ENCODE measurements at regions not wholly inside any gene's neighbourhood (a gene's known extent, or its start where the extent isn't known, plus 50 kb on each side); places are given as distances from the start of the nearest gene placed in this dataset.

- DNase-seq (ENCODE audit: low read depth) (no peak), FAIRE-seq (no peak)
- no peak overlapping the region for H3K4me3 ChIP-seq (ENCODE audit: insufficient read depth, low read depth, low read length)
- no peaks in the 10 kb centered on the region for H4K20me1 ChIP-seq (ENCODE audit: insufficient read depth, low read length)
- TF ChIP-seq EZH2 (IDR thresholded peaks at IDR 0.05; ENCODE audit: insufficient read depth, low read length) = no peak
- no peak for TF ChIP-seq CTCF (IDR thresholded peaks at IDR 0.05; ENCODE audit: insufficient read depth, low read depth, low read length)
- H3K27ac ChIP-seq (ENCODE audit: low read depth, low read length) = no peak overlapping the region
- H3K9ac ChIP-seq (ENCODE audit: low read length) = no peak overlapping the region
- H3K4me1 ChIP-seq (ENCODE audit: insufficient read depth, low read length) = no peaks in the 10 kb centered on the region
- no peak overlapping the region for H3K27ac Mint-ChIP-seq (ENCODE audit: unreplicated experiment)
- no peaks in the 10 kb centered on the region for H3K27me3 Mint-ChIP-seq (ENCODE audit: low read depth, unreplicated experiment)
- H3K27me3 ChIP-seq (ENCODE audit: insufficient read depth, low read length) = no peaks in the 10 kb centered on the region
- no peak overlapping the region for H3K4me3 Mint-ChIP-seq (ENCODE audit: unreplicated experiment)
- no peaks in the 10 kb centered on the region for H3K79me2 ChIP-seq (ENCODE audit: insufficient read depth, low read length)
- H3K9me3 ChIP-seq (ENCODE audit: insufficient read depth, low read depth, low read length) = no peaks in the 10 kb centered on the region
- H3K9me3 Mint-ChIP-seq (ENCODE audit: unreplicated experiment) = no peaks in the 10 kb centered on the region
- H3K4me2 ChIP-seq (ENCODE audit: low read length) = no peak overlapping the region
- H3K36me3 ChIP-seq (ENCODE audit: insufficient read depth, low read length) = no peaks in the 10 kb centered on the region
- peaks cover 8% of the 10 kb centered on the region for H3K4me1 Mint-ChIP-seq (ENCODE audit: low read depth, unreplicated experiment)
- no peak overlapping the region for H2AFZ ChIP-seq (ENCODE audit: low read depth, low read length)
- H3K36me3 Mint-ChIP-seq (ENCODE audit: low read depth, unreplicated experiment) = no peaks in the 10 kb centered on the region
Observed at GRCh38 chr7:96479015-96479645, 157.2 kb upstream of the SLC25A13 start.

- no peak for FAIRE-seq
- H3K9me3 Mint-ChIP-seq (ENCODE audit: unreplicated experiment) = peaks cover 3% of the 10 kb centered on the region
- Histone ChIP-seq H3K4me1 (ENCODE audit: insufficient read depth, low read length) (no peaks in the 10 kb centered on the region), H4K20me1 (ENCODE audit: insufficient read depth, low read length) (no peaks in the 10 kb centered on the region), H3K4me2 (ENCODE audit: low read length) (no peak overlapping the region), H3K27me3 (ENCODE audit: insufficient read depth, low read length) (no peaks in the 10 kb centered on the region), H3K9ac (ENCODE audit: low read length) (no peak overlapping the region), H3K27ac (ENCODE audit: low read depth, low read length) (no peak overlapping the region), H3K9me3 (ENCODE audit: insufficient read depth, low read depth, low read length) (no peaks in the 10 kb centered on the region), H3K4me3 (ENCODE audit: insufficient read depth, low read depth, low read length) (no peak overlapping the region), H2AFZ (ENCODE audit: low read depth, low read length) (no peak overlapping the region), H3K36me3 (ENCODE audit: insufficient read depth, low read length) (no peaks in the 10 kb centered on the region), H3K79me2 (ENCODE audit: insufficient read depth, low read length) (no peaks in the 10 kb centered on the region)
- no peak overlapping the region for H3K27ac Mint-ChIP-seq (ENCODE audit: unreplicated experiment)
- no peaks in the 10 kb centered on the region for H3K36me3 Mint-ChIP-seq (ENCODE audit: low read depth, unreplicated experiment)
- TF ChIP-seq CTCF (IDR thresholded peaks at IDR 0.05; ENCODE audit: insufficient read depth, low read depth, low read length) (no peak), EZH2 (IDR thresholded peaks at IDR 0.05; ENCODE audit: insufficient read depth, low read length) (no peak)
- H3K4me1 Mint-ChIP-seq (ENCODE audit: low read depth, unreplicated experiment) = no peaks in the 10 kb centered on the region
- DNase-seq (ENCODE audit: low read depth) = no peak
- H3K27me3 Mint-ChIP-seq (ENCODE audit: low read depth, unreplicated experiment) = peaks cover 6% of the 10 kb centered on the region
- H3K4me3 Mint-ChIP-seq (ENCODE audit: unreplicated experiment) = no peak overlapping the region
Observed at GRCh38 chr7:96471606-96472005, 149.7 kb upstream of the SLC25A13 start.

- DNase-seq (ENCODE audit: low read depth) (no peak), FAIRE-seq (no peak)
- H3K4me3 ChIP-seq (ENCODE audit: insufficient read depth, low read depth, low read length) = no peak overlapping the region
- Mint-ChIP-seq H3K36me3 (ENCODE audit: low read depth, unreplicated experiment) (no peaks in the 10 kb centered on the region), H3K27me3 (ENCODE audit: low read depth, unreplicated experiment) (peaks cover 11% of the 10 kb centered on the region), H3K9me3 (ENCODE audit: unreplicated experiment) (no peaks in the 10 kb centered on the region), H3K4me3 (ENCODE audit: unreplicated experiment) (no peak overlapping the region), H3K27ac (ENCODE audit: unreplicated experiment) (no peak overlapping the region), H3K4me1 (ENCODE audit: low read depth, unreplicated experiment) (no peaks in the 10 kb centered on the region)
- no peak overlapping the region for H2AFZ ChIP-seq (ENCODE audit: low read depth, low read length)
- no peak overlapping the region for H3K4me2 ChIP-seq (ENCODE audit: low read length)
- H3K36me3 ChIP-seq (ENCODE audit: insufficient read depth, low read length) = no peaks in the 10 kb centered on the region
- H3K27me3 ChIP-seq (ENCODE audit: insufficient read depth, low read length) = no peaks in the 10 kb centered on the region
- H3K79me2 ChIP-seq (ENCODE audit: insufficient read depth, low read length) = no peaks in the 10 kb centered on the region
- no peak overlapping the region for H3K27ac ChIP-seq (ENCODE audit: low read depth, low read length)
- H3K4me1 ChIP-seq (ENCODE audit: insufficient read depth, low read length) = no peaks in the 10 kb centered on the region
- H3K9ac ChIP-seq (ENCODE audit: low read length) = no peak overlapping the region
- H4K20me1 ChIP-seq (ENCODE audit: insufficient read depth, low read length) = no peaks in the 10 kb centered on the region
- no peaks in the 10 kb centered on the region for H3K9me3 ChIP-seq (ENCODE audit: insufficient read depth, low read depth, low read length)
- TF ChIP-seq EZH2 (IDR thresholded peaks at IDR 0.05; ENCODE audit: insufficient read depth, low read length) (no peak), CTCF (IDR thresholded peaks at IDR 0.05; ENCODE audit: insufficient read depth, low read depth, low read length) (no peak)
Observed at GRCh38 chr7:96452146-96452545, 130.2 kb upstream of the SLC25A13 start.

Data from astrocyte (in vitro differentiated cells and primary cell).